HG03571 (cell line): ENCODE measurements at regions not wholly inside any gene's neighbourhood (a gene's known extent, or its start where the extent isn't known, plus 50 kb on each side); places are given as distances from the start of the nearest gene placed in this dataset.

Experiments used
- ATAC-seq: cut with Tn5 transposase; IDR thresholded peaks from one replicate; pipeline ENCODE4 v1.9.1; 2021; ENCODE audit not compliant: unreplicated experiment

DNA sequence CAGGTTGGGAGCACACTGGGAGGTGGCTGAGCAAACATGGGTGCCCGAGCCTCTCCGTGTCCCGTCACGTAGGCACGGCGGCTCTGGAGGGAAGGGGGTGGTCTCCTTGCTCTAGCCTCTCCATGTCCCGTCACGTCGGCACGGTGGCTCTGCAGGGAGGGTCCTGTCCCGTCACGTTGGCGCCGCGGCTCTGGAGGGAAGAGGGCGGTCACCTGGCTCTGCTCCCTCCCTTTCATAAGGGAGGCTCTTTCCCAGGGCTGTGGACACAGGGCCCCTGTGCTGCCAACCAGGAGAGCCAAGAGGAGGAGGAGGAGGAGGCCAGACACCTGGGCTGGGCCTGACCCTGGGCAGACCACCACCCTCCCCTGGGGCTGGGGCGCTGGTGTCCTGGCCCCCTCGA is 1173.7 kb downstream of the BRD1 start:
- no peak for ATAC-seq

DNA sequence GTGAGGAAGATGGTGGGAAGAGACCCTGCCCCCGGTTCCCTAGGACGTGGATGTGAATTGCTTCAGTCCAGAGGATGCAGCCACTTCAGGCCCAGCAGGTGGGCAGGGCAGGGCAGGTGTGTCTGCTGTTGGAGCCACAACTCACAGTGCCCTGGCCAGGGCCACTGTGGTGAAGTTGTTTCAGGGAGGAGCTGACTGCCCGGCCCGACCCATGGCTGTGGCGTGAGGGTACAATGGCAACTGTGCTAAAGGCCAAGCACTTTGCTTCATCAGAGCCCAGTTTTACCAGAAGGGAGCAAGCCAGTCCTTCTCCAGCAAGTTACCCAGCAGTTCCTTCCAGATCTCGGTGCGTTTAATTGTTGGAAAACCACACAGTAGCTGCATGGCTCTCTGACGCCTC is 1174.4 kb downstream of the BRD1 start:
- ATAC-seq: no peak

DNA sequence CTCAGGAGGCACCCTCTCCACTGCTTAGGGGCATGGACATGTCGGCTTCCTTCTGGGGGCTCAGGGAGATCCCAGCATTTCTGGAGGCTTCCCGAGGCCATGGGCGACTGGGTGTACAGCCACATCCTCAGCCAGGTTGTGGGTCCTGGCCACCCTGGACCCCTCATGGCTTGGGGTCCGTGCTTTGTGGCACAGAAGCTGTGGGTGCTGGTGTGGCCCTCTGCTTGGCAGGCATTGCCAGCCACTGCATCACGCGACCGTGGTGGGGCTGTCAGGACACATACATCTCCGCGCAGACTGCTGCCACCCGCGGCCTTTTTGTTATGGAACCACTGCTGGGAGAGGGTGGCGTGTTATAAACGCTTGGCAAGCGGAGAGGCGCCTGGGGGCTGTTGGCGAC is 1174.9 kb downstream of the BRD1 start:
- ATAC-seq: no peak

DNA sequence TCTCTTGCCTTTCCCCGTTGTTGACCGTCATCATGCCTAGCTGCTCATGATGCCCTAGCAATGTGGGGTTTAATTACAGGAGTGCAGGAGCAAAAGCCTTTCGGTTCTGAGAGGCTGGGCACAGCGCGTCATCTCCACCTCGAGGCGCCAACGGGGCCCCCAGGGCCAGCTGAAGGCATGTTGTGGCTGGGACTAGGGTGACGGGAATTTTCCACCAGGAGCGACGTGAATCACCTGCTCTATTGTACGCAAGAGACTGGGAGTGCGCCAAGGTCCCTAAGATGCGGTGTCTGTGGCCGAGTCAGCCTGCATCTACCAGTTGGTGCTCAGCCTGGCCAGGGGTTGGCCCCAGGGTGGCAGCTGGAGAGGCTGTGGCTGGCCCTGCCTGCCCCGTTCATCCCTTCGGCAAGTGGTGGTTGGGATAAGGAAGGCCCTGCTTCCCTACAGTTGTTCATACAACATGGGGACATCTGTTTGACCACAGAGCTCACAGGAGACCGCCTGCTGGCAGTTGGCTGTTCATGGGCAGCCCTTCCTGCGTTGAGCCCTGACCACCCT is 1175.6 kb downstream of the BRD1 start:
- no peak for ATAC-seq

DNA sequence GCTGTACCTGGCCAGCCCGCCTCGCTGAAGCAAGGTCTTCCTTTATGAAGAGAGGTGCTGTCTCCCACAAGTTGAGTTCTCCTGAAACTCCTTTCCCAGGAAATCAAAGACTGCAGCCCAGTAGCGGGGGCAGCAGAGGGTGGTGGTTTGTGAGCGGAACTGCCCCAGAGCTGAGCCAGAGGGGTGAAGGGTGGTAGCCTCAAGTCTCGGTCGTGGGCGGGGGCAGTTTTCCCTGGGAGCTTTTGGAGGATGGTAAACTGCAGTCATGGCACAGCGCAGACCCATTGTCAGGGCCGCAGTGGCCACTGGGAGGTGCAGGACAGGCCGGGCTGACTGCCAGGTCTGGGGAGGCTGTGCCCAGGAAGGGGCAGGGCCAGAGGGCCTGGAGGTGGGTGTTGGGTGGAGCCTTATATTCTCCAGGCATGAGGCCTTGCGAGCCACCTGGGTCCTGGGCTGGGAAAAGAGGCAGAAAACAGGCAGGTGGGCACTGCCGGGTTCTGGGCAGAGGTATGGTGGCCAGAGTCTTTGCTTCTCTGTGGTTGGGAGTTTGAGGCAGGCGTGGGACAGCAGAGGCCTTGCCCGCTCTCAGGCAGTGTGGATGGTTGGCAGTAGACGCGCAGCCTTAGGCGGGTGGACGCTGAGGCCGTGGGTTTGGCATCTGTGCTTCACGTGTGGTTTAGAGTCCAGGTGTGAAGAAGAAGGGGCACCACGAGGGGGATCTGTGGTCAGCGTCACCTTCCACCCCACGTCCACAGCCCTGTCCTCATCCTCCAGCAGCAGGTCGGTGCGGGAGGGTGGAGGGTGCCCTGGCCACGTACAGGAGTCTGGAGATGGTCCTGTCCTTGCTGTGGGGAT is 1176.4 kb downstream of the BRD1 start:
- ATAC-seq: no peak

- no peak for ATAC-seq
Observed at GRCh38 chr22:48650323-48651035, 1177.2 kb downstream of the BRD1 start.

GRCh38 chr22:48649466-48649865 is 1178.2 kb downstream of the BRD1 start:
- ATAC-seq: no peak

DNA sequence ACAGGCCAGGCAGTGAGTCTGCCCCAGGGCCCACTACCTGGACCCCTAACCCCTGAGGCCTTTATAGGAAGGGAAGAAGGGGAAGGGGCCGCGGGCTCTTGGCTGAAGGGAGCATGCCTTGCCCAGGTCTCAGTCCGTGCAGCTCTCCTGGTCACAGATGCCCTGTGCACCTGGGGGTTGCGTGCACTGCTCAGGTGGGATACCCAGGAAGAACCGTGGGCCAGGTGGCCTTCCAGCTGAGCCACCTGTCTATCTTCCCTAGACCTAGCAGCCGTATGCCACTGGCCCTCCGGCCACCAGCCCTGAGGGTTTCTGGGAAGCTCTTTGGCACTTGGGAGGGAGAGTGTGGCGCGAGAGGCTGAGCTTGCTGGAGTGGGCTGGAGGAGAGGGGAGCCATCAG is 1178.6 kb downstream of the BRD1 start:
- ATAC-seq: no peak

DNA sequence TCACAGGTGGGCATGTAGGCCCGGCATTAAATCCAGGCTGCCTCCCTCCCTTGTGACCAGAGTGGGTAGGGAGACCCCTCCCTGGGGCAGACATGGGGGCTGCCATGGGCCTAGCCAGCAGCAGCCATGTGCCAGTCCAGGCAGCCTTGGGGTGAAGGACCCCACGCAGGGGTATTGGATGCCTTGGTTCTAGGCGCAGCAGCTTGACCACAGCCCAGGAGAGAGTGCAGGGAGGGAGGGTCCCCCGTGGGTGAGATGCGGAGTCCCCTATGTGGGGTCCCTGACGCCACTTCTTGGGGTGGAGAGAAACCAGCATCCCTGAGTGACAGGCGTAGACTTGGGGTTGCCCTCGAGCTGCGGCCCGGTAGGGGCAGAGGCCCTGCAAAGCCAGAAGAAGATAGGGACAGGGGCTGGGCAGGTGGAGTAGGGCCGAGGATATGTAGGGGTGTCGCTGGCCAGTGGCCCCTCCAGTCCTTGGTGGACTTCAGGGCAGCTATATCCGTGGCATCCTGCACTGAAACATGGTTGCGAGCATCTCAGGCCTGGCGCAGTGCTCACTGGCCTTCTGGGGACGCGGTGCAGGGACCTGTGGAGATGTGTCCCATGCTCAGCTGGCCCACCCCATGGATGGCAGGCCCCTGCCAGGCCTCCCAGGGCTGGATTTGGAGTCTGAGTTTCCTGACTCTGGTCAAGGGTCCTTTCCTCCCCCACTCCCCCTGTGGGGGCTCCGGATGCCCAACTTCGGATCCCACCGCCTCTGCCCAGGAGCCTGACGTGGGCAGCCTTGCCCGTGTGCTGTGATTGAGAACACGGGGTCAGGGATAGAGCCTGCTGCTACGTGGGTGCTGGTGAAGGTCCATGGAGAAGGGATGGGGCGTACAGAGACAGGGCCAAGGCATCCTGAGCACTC is 1179.8 kb downstream of the BRD1 start:
- no peak for ATAC-seq

- no peak for ATAC-seq
Observed at GRCh38 chr22:48647051-48647450, 1180.6 kb downstream of the BRD1 start.

DNA sequence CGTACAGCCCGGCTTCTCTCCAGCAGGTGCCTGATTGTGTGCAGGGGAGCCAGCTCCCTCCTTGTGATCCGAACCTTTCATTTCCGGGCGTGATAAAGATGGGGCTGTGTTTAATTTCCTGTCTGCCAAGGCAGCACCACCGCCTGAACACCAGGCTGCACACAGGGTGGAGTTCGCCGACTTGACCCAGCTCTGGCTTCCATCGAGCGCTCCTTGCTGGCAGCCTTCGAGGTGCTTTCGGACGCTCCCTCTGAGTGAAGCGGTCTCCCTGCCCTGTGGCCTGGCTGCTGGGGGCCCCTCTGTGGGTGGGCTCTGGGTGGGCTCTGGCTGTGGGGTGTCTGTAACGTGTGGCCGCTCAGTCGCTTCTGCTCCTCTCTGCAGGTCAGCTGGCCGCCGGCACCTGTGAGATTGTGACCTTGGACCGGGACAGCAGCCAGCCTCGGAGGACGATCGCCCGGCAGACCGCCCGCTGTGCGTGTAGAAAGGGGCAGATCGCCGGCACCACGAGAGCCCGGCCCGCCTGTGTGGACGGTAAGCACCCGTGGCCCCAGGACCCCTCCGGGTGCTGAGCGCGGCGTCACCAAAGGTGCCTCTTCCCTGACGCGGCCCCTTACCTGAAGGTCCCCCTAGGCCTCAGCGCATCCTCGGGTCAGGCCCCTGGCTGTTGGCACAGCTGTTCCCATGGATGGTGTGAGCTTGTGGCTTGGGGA is 1181.3 kb downstream of the BRD1 start:
- ATAC-seq: no peak

DNA sequence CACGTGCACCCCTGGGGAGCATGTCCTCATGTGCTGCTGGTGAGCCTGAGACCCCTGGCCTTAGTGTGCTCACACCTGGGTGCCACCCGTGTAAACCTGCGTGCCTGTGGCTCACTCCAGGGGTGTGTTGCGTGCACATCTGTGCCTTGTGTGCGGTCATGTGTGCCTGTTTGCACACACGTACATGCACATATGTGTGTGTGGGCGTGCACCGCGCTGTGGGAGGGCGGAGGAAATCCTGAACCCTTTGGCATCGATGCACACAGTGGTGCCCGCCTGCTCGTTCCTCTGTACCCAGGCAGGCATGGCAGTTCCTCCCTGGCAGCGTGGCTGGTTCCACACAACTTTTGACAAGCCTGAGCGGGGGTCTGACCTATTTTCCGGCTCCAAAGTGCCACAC is 1181.9 kb downstream of the BRD1 start:
- no peak for ATAC-seq

DNA sequence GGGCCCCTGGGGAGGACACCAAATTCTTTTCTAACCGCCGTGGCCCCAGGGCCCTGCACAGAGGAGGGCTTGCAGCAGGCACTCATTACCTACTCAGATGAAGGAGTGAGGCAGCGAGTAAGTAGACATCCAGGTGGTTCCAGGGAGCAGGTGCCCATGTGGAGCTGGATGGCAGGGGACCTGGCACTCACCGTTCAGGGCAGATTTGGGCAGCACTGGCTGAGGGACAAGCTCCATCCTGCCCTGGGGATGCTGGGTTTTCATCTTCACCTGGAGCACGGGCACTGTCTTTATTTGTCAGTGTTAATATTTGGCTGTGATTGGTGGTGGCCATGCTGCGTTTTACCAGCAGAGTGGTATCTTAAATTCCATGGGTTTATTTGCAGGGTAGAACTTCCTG is 1182.7 kb downstream of the BRD1 start:
- no peak for ATAC-seq

DNA sequence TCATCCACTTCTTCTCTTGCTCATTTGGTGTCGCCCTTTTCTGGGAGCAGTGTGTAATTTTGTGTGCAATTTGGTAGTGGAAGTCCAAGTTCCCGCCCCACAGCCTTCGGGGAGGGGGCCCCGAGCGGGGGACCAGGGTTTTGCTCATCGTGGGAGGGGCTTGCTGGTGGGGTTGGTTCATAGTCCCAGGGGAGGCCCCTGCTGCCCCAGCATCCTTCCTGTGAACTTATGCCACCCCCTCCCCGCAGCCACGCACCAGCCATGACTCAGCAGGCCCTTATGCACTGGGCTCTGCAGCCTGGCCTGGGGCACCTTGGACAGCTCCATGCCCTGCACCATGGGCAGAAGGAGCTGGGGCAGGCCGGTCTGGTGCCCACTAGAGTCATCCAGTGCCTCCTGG is 1183.6 kb downstream of the BRD1 start:
- ATAC-seq: no peak

- no peak for ATAC-seq
Observed at GRCh38 chr22:48643066-48643731, 1184.5 kb downstream of the BRD1 start.

GRCh38 chr22:48642550-48642949 is 1185.1 kb downstream of the BRD1 start:
- ATAC-seq: no peak

DNA sequence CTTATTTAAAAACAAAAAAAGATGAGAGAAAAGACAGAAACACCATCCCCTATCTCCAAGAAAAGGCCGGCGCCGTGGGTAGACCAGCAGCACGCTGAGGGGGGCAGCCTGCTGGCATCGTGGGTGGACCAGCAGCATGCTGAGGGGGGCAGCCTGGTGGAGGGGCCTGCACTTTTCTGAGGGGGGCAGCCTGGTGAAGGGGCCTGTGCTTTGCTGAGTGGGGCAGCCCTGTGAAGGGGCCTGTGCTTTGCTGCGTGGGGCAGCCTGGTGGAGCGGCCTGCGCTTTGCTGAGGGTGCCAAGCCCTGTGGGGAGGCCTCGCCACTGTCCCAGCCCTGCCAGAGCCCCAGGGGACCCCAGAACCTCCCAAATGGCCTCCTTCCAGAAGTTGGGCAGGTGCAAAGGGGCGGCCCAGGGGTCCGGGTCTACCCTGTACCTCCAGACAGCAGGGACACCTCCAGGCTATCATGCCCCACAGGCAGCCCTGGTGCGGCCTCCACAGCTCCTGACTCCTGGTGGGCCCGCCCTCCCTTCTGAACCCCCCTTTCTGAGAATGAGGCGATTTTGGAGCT is 1185.7 kb downstream of the BRD1 start:
- no peak for ATAC-seq

DNA sequence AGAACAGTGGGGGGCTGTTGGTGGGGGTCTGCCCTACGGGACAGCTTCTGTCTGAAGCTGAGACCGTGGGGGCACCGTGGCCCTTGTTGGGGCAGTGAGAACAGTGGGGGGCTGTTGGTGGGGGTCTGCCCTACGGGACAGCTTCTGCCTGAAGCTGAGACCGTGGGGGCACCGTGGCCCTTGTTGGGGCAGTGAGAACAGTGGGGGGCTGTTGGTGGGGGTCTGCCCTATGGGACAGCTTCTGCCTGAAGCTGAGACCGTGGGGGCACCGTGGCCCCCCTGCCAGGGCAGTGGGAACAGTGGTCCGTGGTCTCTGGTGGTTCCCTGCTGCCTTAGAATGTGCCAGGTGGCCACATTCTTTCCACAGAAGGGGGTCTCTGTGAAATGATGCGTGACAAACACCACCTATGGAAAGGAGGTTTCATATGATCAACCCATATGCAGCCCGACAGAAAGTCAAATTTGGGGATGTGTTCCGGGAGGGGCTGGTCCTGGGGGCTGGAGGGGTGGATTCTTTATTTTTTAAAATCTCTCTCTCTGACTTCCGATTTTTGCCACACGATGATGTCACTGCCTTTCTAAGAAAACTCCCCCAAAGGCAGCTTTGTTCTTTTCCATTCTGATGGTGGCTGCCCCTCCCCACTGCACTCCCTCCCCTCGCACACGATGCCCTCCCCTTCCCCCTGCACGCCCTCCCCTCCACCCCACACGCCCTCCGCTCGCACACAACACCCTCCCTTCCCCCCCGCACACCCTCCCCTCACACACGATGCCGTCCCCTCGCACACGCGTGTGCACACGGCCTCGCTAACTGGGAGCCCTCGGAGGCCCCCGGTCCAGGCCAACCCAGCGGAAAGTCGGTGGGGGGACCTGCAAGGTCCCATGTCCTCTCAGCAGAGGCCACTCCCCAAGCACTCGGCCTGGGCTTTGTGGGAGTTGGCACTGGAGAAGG is 1186.5 kb downstream of the BRD1 start:
- no peak for ATAC-seq
